Tibial artery (tissue), 4 donors: ENCODE measurements at regions not wholly inside any gene's neighbourhood (a gene's known extent, or its start where the extent isn't known, plus 50 kb on each side); places are given as distances from the start of the nearest gene placed in this dataset.

Source experiments
- DNase-seq, 2 donors: peaks; one replicate each; pipeline ENCODE4 v3.0.0-alpha.2; 2019
- H3K27ac ChIP-seq, 2 donors: fragments of 200-600 bp; sonication (generic) in 1 of 2; 1 replicate in 1 of 2; 2 replicates in 1 of 2; pipeline ENCODE4 v1.5.1; 2018 to 2019; ENCODE audit warnings: mild to moderate bottlenecking in 1 of 2
- H3K27me3 ChIP-seq, 2 donors: fragments of 200-600 bp; sonication (generic) in 1 of 2; one replicate each; pipeline versions ENCODE4 v1.5.1 to v1.6.0; 2016 to 2019
- H3K36me3 ChIP-seq, 3 donors: fragments of 200-600 bp; sonication (generic) in 2 of 3; one replicate each; pipeline ENCODE4 v1.5.1; 2016 to 2019; ENCODE audit warnings: mild to moderate bottlenecking in 2 of 3
- H3K4me1 ChIP-seq, 4 donors: fragments of 200-600 bp; sonication (generic) in 2 of 4; 1 replicate in 3 of 4; 2 replicates in 1 of 4; pipeline ENCODE4 v1.5.1; 2016 to 2019
- H3K4me3 ChIP-seq, 2 donors: fragments of 200-600 bp; sonication (generic) in 1 of 2; 1 replicate in 1 of 2; 2 replicates in 1 of 2; pipeline ENCODE4 v1.5.1; 2018 to 2019; ENCODE audit warnings: mild to moderate bottlenecking in 2 of 2
- H3K9me3 ChIP-seq, 3 donors: fragments of 200-600 bp; sonication (generic) in 1 of 3; one replicate each; pipeline ENCODE4 v1.5.1; 2016 to 2019
- CTCF ChIP-seq, 2 experiments: fragments of 200-600 bp in 1 of 2; fragments of 450-650 bp in 1 of 2; IDR thresholded peaks; one replicate each; pipeline ENCODE4 v1.5.1; 2017 to 2019; ENCODE audit warnings: antibody characterized with exemption in 2 of 2, mild to moderate bottlenecking in 1 of 2, moderate library complexity in 1 of 2
- intact Hi-C: fragments of 100-400 bp; cut with DNase I; formaldehyde crosslinking; loops from one replicate; pipeline ENCODE4 v1.15.0; 2023; ENCODE audit warnings: low total_unique reads

- no peak for TF ChIP-seq CTCF (IDR thresholded peaks at IDR 0.05)
- Histone ChIP-seq H3K27ac (no peak overlapping the region), H3K9me3 (no peaks in the 10 kb centered on the region), H3K4me3 (no peak overlapping the region), H3K36me3 (no peaks in the 10 kb centered on the region), H3K27me3 (no peaks in the 10 kb centered on the region), H3K4me1 (no peaks in the 10 kb centered on the region)
- intact Hi-C loops: no loop called here
- DNase-seq: no peak
Observed at GRCh38 chr10:33048223-33048622, 90.2 kb upstream of the ITGB1 start.

DNA sequence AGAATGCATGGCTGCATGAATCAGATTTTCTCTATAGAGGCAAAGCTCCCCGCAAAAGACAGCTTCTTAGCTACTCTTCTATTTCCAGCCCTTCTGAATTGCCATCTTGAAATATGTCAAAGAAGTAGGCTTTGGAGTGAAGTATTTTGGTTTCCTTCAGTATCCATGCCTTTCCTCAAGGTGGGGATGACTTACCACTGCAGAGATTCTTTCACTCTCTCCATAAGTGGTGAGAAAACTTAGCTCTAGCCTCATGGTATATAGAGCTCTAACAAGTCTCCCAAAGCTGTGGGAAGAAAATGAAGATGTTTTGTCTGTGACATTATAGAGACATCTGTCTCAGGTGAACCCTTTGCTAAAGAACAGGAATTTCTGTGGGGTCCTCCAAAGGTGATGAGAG, 89.6 kb upstream of the ITGB1 start:
- H3K9me3 ChIP-seq: no peaks in the 10 kb centered on the region
- no peak overlapping the region for H3K27ac ChIP-seq
- no peak for TF ChIP-seq CTCF (IDR thresholded peaks at IDR 0.05)
- no peaks in the 10 kb centered on the region for H3K27me3 ChIP-seq
- intact Hi-C loops: no loop called here
- H3K4me3 ChIP-seq: no peak overlapping the region
- H3K36me3 ChIP-seq: no peaks in the 10 kb centered on the region
- DNase-seq: no peak
- H3K4me1 ChIP-seq: no peaks in the 10 kb centered on the region

DNA sequence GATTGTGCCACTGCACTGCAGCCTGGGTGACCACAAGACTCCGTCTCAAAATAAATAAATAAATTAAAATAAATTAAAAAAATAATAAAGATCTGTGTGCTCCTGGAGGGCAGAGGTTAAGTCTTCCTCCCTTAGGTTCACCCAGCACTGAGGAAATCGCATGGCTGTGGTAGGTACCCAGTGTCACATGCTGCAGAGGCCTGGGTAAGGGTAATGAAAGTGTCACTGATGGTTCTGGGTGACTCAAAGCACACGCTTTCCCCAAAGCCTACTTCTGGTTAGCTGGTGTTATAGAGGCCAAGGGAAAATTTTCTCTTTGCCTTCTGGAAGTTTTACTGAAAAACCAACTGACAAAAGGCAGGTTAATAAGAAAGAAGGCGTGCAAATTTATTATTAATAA, 88.8 kb upstream of the ITGB1 start:
- no peak overlapping the region for H3K27ac ChIP-seq
- H3K36me3 ChIP-seq: no peaks in the 10 kb centered on the region
- no peaks in the 10 kb centered on the region for H3K27me3 ChIP-seq
- intact Hi-C loops: no loop called here
- H3K4me1 ChIP-seq: no peaks in the 10 kb centered on the region
- DNase-seq: no peak
- no peak overlapping the region for H3K4me3 ChIP-seq
- H3K9me3 ChIP-seq: no peaks in the 10 kb centered on the region
- TF ChIP-seq CTCF (IDR thresholded peaks at IDR 0.05): no peak

DNA sequence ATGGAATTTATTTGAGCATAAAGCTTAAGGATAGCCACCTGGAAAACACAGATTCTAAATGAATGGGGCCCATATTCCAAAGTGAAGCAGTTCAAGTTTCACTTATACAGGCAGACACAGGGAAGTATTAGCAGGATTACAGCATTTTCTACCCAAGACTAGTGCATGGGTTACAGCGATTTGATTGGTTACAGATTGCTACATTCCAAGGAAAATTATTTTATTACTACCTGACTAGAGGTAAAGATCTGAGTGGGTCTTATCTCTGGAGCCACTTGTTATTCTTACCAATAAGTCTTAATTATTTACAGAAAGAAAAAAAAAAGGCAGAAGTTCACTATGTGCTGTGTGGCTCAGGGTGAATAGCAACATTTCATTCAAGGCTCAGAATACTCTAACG, 87.4 kb upstream of the ITGB1 start:
- TF ChIP-seq CTCF (IDR thresholded peaks at IDR 0.05): no peak
- no peaks in the 10 kb centered on the region for H3K27me3 ChIP-seq

GRCh38 chr10:33042565-33042964, 84.5 kb upstream of the ITGB1 start:
- no peak for DNase-seq
- Histone ChIP-seq H3K9me3 (no peaks in the 10 kb centered on the region), H3K27me3 (no peaks in the 10 kb centered on the region), H3K4me1 (no peaks in the 10 kb centered on the region), H3K27ac (no peak overlapping the region), H3K4me3 (no peak overlapping the region), H3K36me3 (no peaks in the 10 kb centered on the region)
- intact Hi-C loops: no loop called here
- TF ChIP-seq CTCF (IDR thresholded peaks at IDR 0.05): no peak

More for the DNA sequence above, 87.4 kb upstream of the ITGB1 start:
- Histone ChIP-seq H3K4me1 (no peaks in the 10 kb centered on the region), H3K9me3 (no peaks in the 10 kb centered on the region), H3K27ac (no peak overlapping the region), H3K36me3 (no peaks in the 10 kb centered on the region), H3K4me3 (no peak overlapping the region)
- intact Hi-C loops: no loop called here
- no peak for DNase-seq

GRCh38 chr10:33041783-33042437, 83.9 kb upstream of the ITGB1 start:
- Histone ChIP-seq H3K4me3 (no peak overlapping the region), H3K36me3 (no peaks in the 10 kb centered on the region), H3K27me3 (no peaks in the 10 kb centered on the region), H3K4me1 (no peaks in the 10 kb centered on the region), H3K27ac (no peak overlapping the region), H3K9me3 (no peaks in the 10 kb centered on the region)
- TF ChIP-seq CTCF (IDR thresholded peaks at IDR 0.05): no peak
- intact Hi-C loops: no loop called here
- DNase-seq: no peak
